ENCODE measurements at regions not wholly inside any gene's neighbourhood (a gene's known extent, or its start where the extent isn't known, plus 50 kb on each side); places are given as distances from the start of the nearest gene placed in this dataset.
"Not testable (repeated sequence)": the region's sequence is repeated elsewhere in the genome, so short reads cannot be mapped to it uniquely, and the experiment has no call there.

- intact Hi-C loops (cut with DNase I, micrococcal nuclease), result no loop called here
- H3K9me3 ChIP-seq, result no peaks in the 10 kb centered on the region
- H3K4me1 ChIP-seq (ENCODE audit: low read depth), result no peaks in the 10 kb centered on the region
- H3K4me3 ChIP-seq, result no peak overlapping the region
- ATAC-seq (no peak), DNase-seq (no peak)
- TF ChIP-seq CTCF (IDR thresholded peaks at IDR 0.05), result no peak
- H3K36me3 ChIP-seq (ENCODE audit: low read depth), result no peaks in the 10 kb centered on the region
Observed at GRCh38 chr2:131827481-131828163, 299.9 kb downstream of the CCDC74A start.

- H3K4me3 ChIP-seq, result no peak overlapping the region
- intact Hi-C loops (cut with DNase I, micrococcal nuclease), result no loop called here
- ATAC-seq (no peak), DNase-seq (no peak)
- no peaks in the 10 kb centered on the region for H3K36me3 ChIP-seq (ENCODE audit: low read depth)
- no peak for TF ChIP-seq CTCF (IDR thresholded peaks at IDR 0.05)
- H3K9me3 ChIP-seq, result no peaks in the 10 kb centered on the region
- H3K4me1 ChIP-seq (ENCODE audit: low read depth), result no peaks in the 10 kb centered on the region
Observed at GRCh38 chr2:131828164-131828561, 300.5 kb downstream of the CCDC74A start.

GRCh38 chr2:131828633-131829455, 301.2 kb downstream of the CCDC74A start:
- H3K4me1 ChIP-seq (ENCODE audit: low read depth); DNase-seq; H3K4me3 ChIP-seq; ATAC-seq; intact Hi-C loops (cut with DNase I, micrococcal nuclease); H3K36me3 ChIP-seq (ENCODE audit: low read depth); H3K9me3 ChIP-seq: not testable (repeated sequence)

- intact Hi-C loops (cut with DNase I, micrococcal nuclease); H3K36me3 ChIP-seq (ENCODE audit: low read depth); H3K9me3 ChIP-seq; DNase-seq; ATAC-seq; H3K4me1 ChIP-seq (ENCODE audit: low read depth); H3K4me3 ChIP-seq: not testable (repeated sequence)
Observed at GRCh38 chr2:131829456-131830241, 302.0 kb downstream of the CCDC74A start.

- H3K4me1 ChIP-seq (ENCODE audit: low read depth); H3K36me3 ChIP-seq (ENCODE audit: low read depth); DNase-seq; H3K4me3 ChIP-seq; H3K9me3 ChIP-seq; intact Hi-C loops (cut with DNase I, micrococcal nuclease): not testable (repeated sequence)
- ATAC-seq, result peak; percentile 24
Observed at GRCh38 chr2:131830242-131830945, 302.7 kb downstream of the CCDC74A start.

- DNase-seq; H3K4me3 ChIP-seq; intact Hi-C loops (cut with DNase I, micrococcal nuclease); H3K4me1 ChIP-seq (ENCODE audit: low read depth); H3K36me3 ChIP-seq (ENCODE audit: low read depth); H3K9me3 ChIP-seq; ATAC-seq: not testable (repeated sequence)
Observed at GRCh38 chr2:131830946-131831310, 303.2 kb downstream of the CCDC74A start.

- DNase-seq; H3K4me1 ChIP-seq (ENCODE audit: low read depth); H3K36me3 ChIP-seq (ENCODE audit: low read depth); H3K9me3 ChIP-seq; intact Hi-C loops (cut with DNase I, micrococcal nuclease); H3K4me3 ChIP-seq: not testable (repeated sequence)
- ATAC-seq, result peak; percentile 52
Observed at GRCh38 chr2:131831450-131832208, 303.9 kb downstream of the CCDC74A start.

- H3K4me3 ChIP-seq; intact Hi-C loops (cut with DNase I, micrococcal nuclease); ATAC-seq; H3K9me3 ChIP-seq; H3K4me1 ChIP-seq (ENCODE audit: low read depth); H3K36me3 ChIP-seq (ENCODE audit: low read depth); DNase-seq: not testable (repeated sequence)
Observed at GRCh38 chr2:131832209-131832780, 304.6 kb downstream of the CCDC74A start.

GRCh38 chr2:131832917-131833316, 305.2 kb downstream of the CCDC74A start:
- DNase-seq; intact Hi-C loops (cut with DNase I, micrococcal nuclease); H3K36me3 ChIP-seq (ENCODE audit: low read depth); H3K4me1 ChIP-seq (ENCODE audit: low read depth); H3K4me3 ChIP-seq; H3K9me3 ChIP-seq: not testable (repeated sequence)
- ATAC-seq, result peak; percentile 5

- H3K36me3 ChIP-seq (ENCODE audit: low read depth); H3K9me3 ChIP-seq; DNase-seq; H3K4me3 ChIP-seq; H3K4me1 ChIP-seq (ENCODE audit: low read depth); ATAC-seq; intact Hi-C loops (cut with DNase I, micrococcal nuclease): not testable (repeated sequence)
Observed at GRCh38 chr2:131833367-131834202, 305.9 kb downstream of the CCDC74A start.
